HG02840 (cell line): ENCODE measurements at regions not wholly inside any gene's neighbourhood (a gene's known extent, or its start where the extent isn't known, plus 50 kb on each side); places are given as distances from the start of the nearest gene placed in this dataset.
"Not testable (repeated sequence)": the region's sequence is repeated elsewhere in the genome, so short reads cannot be mapped to it uniquely, and the experiment has no call there.

Experiments
- ATAC-seq: cut with Tn5 transposase; IDR thresholded peaks from one replicate; pipeline ENCODE4 v1.9.1; 2021; ENCODE audit warnings: mild to moderate bottlenecking, moderate library complexity, moderate number of reproducible peaks; ENCODE audit not compliant: unreplicated experiment, low FRiP score

DNA sequence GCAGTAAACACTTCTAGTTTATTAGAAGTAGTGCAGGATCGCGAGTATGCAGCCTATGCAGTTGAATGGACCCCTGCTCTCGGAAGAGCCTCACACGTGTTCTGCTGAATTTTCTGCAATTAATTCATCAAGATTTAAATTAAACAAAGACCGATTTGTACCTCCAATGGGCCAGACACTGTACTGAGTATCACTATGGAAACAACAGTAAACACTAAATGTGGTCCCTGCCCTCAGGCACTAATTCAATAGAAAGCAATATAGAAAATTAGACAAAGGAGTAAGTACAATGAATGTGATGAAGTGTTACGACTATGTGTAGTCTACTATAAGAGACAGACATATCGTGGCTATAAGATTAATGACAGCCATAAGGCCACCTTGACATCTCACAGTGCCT, 740.3 kb upstream of the FRG1 start:
- no peak for ATAC-seq

DNA sequence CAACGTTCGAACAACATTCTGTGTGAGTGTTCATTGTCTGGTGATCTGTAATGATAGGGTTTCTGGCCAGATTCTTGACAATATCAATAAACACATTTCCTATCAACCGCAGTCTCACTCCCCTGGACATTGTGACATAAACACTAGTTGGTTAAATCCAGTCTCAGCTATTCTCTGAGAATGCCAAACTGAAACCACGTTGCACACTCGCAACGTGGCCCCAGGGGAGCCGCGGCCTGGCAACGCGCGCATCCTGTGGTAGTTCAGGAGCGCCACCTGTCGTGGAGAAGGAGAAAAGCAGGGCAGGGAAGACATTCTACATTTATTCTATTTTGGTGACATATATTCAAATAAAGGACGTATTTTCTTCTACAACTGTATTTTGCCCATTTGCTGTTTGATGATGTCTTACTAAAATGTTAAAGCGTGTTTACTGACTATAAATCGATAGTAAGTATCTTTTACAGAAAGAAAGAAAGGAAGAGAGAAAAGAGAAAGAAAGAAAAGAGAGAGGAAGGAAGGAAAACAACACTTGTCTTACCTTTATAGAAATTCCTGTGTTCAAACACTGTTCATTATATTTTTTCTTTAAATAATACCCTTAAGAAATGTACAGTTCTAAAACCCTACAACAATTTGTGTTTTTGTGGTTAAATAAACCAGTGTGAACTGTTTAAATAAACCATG, 738.3 kb upstream of the FRG1 start:
- no peak for ATAC-seq

DNA sequence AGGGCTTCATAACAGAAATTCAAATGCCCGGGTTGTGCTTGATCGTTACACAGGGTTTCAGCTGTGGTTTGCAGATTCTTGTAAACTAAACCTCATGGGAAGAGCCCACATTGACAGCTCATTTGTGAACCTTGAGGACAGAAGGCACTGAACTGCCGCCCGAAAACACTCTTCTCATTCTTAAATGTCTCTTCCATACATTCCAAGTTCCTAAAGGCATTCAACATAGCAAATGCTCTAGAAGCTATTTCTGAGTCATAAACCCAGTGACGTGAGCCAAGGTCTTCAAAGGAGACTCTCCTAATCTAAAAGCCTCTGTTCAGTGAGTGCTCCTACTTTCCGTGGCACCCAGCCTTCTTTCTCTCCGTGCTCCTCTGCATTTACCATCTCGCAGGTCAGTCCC, 737.8 kb upstream of the FRG1 start:
- no peak for ATAC-seq

DNA sequence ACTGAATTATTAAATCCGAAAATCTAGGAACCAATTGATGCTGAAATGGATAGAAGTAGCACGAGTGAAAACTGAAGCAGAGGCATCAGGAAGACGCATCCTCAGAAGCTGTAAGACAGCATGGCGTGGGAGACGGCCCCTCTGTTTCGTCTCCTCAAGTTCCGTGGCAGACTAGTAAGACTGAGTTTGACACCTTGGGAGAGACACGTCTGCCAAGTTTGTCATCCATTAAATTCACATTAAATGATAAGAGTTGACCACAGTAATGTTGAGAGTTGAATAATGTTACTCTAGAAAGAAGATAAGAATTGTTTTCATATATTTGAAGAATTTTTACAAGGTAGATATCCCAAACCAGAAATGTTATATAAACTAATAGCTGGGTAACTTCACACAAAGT, 736.1 kb upstream of the FRG1 start:
- ATAC-seq = no peak

DNA sequence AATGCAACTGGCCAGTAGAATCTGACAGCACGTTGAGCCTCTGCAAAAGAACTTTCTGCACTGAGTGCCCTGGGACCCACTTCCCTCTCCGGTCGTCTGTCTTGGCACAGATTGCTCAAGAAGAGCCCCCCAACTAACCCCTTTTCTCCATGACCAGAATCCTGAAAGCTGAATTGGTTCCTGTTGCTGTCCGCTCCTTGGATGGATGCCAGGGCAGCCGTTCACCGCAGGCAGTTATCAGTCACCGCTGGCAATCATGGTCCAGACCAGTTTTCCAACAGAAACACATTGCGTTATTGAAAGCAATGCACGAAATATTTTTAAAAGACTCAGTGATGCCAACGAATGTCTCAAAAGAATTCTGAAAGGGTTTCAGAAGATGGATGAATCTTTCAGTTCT, 733.7 kb upstream of the FRG1 start:
- ATAC-seq = no peak

DNA sequence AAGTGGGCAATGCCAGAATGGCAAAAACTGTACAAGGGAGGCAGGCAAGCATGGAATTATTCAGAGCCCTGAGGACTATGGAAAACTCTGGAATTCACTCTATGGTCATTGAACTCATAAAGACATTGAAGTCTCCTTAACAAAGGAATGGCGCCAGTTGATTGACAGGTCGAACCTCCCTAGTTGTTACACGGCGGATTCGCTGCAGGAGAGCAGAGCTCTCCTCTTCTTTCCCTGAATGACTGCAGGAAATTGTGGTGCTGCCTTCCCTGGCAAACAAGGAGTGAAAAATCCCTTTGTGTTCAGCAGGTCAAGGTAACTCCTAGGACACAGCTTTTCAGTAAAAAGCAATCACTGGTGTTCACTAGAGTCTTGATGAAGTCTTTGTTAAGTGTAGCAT, 732.8 kb upstream of the FRG1 start:
- ATAC-seq = no peak

DNA sequence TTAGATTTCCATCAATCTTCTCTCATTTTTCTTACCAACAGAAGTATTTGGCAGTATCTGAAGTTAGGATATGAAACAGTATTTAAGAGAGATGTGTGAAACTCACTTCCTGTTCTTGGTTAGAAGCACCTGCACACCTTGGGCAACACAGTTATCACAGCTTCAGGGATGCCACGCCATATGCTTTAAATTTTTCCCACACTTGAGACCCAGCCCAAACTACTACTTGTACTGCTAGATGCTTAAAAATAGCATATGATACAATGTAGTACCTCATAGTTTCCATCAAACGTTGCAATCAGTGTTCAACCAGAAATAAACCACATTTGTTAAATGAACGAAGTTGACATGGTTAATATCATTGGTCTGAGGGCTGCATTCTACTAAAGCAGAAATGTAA, 725.1 kb upstream of the FRG1 start:
- ATAC-seq = no peak

DNA sequence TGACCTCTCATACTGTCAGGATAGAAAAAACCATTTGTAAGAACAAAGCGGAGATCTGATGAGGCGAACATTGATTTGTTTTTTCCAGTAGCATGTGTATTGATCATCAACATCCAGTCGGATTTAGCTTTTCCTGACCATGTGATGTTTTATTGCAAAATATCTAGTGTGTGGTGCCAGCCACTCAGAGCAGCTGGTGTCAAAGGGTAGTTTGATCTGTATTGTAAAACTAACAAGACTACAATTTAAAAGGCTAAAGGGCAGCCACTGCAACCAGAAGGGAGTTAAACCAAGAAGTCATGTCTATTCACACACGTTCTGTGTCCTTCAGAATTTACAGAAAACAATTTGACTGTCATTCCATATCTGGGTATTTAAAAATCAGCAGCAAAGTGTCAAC, 719.0 kb upstream of the FRG1 start:
- no peak for ATAC-seq

DNA sequence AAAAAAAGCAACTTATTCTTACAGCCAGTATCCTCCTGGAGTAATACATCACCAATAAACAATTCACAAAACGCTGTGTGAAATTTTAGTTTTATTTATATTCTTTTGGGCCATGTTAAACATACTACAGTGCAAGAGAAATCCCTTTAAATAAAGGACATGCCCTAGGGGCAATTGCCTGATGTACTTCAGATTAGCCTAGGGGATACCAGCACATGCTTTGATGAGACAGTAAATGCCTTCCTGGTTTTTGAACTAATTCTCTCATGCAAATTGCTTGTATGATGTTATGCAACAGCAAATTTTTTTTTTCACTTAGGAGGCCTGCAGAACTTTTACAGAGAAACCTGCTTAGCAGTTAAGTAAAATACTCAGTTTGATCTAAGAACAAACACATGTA, 711.9 kb upstream of the FRG1 start:
- ATAC-seq = no peak

DNA sequence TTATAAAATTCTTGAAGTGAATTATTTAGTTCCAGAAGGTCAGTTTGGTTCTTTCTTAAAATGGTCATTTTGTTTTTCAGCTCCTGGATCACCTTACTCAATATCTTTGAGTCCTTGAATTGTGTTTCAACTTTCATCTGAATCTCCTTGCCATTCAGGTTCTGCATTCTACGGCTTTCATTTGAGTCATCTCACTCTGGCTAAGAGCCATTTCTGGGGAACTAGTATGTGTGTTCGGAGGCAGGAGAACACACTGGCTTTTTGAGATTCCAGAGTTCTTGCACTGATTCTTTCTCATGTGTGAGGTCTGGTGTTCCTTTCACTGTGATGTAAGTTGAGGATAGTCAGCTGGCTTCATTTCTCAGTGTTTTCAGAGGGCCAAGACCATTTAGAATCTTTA, 708.4 kb upstream of the FRG1 start:
- no peak for ATAC-seq

DNA sequence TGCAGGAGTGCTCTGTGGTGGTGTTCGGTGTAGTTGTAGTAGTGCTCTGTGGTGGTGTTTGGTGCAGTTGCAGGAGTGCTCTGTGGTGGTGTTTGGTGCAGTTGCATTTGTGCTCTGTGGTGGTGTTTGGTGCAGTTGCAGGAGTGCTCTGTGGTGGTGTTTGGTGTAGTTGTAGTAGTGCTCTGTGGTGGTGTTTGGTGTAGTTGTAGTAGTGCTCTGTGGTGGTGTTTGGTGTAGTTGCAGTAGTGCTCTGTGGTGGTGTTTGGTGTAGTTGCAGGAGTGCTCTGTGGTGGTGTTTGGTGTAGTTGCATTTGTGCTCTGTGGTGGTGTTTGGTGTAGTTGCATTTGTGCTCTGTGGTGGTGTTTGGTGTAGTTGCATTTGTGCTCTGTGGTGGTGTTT, 706.9 kb upstream of the FRG1 start:
- not testable (repeated sequence) for ATAC-seq

DNA sequence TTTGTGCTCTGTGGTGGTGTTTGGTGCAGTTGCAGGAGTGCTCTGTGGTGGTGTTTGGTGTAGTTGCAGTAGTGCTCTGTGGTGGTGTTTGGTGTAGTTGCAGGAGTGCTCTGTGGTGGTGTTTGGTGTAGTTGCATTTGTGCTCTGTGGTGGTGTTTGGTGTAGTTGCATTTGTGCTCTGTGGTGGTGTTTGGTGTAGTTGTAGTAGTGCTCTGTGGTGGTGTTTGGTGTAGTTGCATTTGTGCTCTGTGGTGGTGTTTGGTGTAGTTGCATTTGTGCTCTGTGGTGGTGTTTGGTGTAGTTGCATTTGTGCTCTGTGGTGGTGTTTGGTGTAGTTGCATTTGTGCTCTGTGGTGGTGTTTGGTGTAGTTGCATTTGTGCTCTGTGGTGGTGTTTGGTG, 705.7 kb upstream of the FRG1 start:
- ATAC-seq = not testable (repeated sequence)

DNA sequence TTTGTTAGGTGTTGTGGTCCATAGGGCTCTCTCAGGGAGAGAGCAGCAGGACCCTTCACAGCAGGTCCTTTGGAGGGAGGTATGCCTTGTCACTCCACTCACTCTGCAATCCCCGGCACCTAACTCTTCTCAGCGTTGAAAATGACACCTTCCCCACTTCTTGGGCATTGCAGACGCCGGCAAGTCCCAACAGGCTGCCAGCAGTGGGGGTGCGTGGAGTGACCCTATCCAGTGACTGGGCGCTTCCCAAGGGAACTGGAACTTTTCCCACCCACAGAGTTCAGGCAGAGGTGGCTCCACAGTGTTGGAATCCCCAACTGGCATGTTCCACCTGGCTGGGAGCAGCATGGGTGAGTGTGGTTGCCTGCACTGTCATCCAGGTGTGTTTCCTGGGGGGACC, 705.1 kb upstream of the FRG1 start:
- ATAC-seq = no peak

DNA sequence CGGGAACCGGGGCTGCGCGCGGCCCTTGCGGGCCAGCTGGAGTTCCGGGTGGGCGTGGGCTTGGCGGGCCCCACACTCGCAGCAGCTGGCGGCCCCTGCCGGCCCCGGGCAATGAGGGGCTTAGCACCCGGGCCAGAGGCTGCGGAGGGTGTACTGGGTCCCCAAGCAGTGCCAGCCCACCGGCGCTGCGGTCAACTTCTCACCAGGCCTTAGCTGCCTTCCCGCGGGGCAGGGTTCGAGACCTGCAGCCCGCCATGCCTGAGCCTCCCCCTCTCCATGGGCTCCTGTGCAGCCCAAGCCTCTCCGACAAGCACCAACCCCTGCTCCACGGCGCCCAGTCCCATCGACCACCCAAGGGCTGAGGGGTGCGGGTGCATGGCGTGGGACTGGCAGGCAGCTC, 704.4 kb upstream of the FRG1 start:
- ATAC-seq = not testable (repeated sequence)

DNA sequence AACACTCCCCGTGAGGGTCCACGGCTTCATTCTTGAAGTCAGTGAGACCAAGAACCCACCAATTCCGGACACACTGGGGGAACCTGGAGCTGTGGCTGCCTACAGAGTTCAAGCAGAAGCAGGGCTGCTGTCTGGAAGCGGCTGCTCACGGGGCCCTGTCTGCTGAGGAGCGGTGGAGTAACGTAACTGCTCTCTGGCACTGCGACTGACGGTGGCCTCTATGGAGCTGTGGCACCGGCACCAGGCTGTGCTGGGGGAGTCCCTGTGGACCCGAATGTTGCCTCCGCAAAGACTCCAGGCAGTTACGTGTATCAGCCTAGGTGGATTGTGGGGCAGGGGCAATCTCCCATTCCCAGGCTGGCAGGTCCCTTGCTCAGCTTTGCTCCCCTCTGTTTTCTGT, 703.3 kb upstream of the FRG1 start:
- no peak for ATAC-seq

DNA sequence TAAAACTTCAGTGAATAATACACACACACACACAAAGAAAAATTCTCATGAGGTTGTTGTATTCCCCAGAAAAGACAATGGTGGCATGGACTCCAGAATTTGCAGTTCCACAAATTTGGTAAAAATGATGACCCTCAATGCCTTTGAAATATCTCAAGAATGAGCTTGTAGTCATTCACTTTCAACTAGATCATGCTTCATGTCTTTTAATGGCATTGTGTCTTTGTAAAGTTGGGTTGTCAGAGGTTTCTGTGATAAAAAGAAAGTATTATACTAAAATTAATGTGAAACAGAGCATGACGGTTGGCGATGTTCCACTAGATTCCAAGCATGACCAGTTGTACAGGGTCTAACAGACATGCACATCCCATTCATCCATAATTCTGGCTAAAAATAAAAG, 685.0 kb upstream of the FRG1 start:
- no peak for ATAC-seq

DNA sequence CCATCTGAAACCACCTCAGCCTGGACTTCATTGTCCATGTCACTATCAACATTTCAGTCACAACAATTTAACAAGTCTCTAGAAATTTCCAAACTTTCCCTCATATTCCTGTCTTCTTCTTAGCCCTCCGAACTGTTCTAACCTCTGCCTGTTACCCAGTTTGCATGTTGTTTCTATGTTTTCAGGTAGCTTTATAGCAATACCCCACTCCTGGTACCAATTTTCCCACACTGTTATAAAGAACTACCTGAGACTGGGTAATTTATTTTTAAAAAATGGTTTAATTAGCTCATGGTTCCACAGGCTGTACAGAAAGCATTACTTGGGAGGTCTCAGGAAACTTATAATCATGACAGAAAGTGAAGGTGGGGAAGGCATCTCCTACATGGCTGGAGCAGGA, 679.2 kb upstream of the FRG1 start:
- no peak for ATAC-seq

DNA sequence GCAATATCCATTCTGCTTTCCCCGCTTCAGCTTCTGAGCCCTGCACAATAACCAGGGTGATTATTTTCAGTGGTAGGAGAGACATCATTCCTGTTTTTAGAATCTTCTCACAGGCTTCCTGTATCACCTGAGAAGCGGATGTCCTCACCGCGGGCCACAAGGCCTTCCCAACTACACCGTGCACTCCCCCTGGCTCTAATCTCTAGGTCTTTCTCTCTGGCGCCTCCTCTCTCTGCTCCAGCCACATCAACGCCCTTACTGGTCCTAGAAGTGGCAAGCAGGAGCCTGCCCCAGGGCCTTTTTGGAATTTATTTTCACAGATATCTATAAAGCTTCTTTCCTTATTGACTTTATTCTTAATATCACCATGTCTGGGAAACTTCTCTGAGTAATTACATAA, 675.2 kb upstream of the FRG1 start:
- no peak for ATAC-seq

DNA sequence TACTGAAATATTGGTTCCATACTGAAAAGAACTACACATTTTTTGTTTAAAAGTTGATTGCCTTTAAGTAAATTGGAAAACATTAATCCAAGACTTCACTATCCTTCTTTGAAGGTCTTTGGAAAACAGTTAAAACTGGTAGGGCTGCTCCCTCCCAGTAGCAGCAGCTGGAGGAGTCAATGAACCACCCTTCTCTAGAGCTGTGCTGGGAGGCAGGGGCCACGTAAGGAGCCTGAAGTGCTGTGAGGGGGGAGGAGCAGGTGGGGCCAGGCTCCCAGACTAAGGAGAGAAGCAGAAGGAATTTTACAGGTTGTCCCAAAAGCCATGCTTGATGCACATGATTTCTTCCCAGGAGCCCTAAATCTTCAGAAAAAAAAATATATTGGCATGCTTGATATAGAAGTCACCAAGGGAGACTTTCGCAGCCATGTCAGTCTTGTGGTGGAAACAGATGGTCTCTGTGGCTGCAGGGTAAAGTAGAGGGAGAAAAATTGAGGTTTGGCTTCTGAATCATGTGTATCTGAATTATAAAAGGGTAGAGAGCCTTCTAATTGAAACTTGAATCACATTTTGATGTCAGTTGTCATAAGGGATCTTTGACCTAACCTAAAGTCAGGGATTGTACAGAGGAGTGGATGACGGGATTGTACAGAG, 673.2 kb upstream of the FRG1 start:
- ATAC-seq = no peak

DNA sequence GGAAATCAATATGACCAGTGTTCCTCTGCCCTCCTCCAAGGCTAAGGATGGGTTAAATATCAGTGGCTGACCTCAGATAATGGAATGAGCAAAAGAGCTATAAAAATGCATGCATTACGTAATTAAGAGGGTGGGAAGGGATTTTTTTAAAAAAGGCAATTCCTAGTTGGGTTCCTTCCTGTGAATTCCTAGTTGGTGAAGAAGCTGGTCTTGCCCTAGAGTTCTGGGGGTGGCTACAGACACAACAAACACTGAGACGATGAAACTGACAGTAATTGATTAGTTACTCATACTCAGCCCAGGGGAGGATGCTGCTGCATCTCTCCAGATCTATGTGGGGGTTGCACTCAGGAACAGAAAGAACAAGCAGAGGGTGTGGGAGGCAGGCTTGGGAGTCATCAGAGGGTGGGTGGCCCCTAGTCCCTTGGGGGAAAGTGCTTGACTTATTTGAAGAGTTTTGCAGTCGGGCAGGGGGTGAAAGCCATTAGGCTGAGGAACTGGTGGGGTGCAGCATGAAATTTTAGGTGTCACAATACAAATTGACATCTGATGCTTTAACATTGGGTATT, 662.0 kb upstream of the FRG1 start:
- no peak for ATAC-seq

DNA sequence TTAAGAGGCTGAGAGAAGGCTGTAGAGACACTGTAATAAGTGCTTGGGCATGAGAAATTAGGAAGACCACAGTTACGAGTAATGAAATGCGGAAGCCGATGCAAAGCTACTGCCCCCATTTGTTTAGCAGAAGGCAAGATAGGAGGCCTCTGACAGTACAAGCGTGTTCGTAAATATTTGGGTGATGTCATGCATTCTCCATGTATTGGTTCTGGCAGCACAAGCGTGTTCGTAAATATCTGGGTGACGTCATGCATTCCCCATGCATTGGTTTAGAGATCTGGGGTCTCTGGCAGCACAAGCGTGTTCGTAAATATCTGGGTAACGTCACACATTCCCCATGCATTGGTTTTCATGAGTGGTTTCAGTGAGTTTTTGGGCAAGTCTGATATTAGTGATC, 661.5 kb upstream of the FRG1 start:
- ATAC-seq = no peak

DNA sequence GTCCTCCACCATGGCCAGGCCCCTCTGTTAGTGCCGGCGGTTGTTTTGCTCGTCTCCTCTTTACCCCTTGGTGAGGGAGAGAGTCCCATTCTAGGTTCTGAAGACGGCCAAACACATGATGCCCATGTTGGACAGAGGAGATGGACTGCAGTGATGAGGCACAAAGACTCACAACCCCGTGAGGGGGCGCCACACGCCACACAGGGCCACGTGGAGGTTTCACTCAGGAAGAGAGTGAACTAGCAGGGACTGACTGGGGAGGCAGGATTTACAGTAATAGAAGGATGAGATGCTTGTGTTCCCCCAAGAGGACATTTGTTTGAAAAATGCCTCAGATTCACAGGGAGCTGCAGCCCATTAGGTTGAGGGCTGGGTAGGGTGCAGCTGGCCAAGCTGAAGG, 655.3 kb upstream of the FRG1 start:
- no peak for ATAC-seq
